A673 (cell line): ENCODE measurements at regions not wholly inside any gene's neighbourhood (a gene's known extent, or its start where the extent isn't known, plus 50 kb on each side); places are given as distances from the start of the nearest gene placed in this dataset.

Source experiments
- EZH2 ChIP-seq: fragments of 200-600 bp; sonication (generic); IDR thresholded peaks from 2 replicates; pipeline ENCODE4 v1.6.1; 2017; ENCODE audit warnings: borderline replicate concordance, low read depth, mild to moderate bottlenecking, mixed read lengths, antibody characterized with exemption, low read length; ENCODE audit not compliant: poor library complexity, severe bottlenecking
- TF ChIP-seq, protein P1 (sequence below): fragments of 300-800, 200-600 bp; sonication (generic); conservative IDR thresholded peaks from 2 replicates; pipeline ENCODE4 v1.5.1; 2017; ENCODE audit warnings: low read depth, mild to moderate bottlenecking, antibody characterized with exemption, low read length, moderate library complexity, mixed read lengths

DNA sequence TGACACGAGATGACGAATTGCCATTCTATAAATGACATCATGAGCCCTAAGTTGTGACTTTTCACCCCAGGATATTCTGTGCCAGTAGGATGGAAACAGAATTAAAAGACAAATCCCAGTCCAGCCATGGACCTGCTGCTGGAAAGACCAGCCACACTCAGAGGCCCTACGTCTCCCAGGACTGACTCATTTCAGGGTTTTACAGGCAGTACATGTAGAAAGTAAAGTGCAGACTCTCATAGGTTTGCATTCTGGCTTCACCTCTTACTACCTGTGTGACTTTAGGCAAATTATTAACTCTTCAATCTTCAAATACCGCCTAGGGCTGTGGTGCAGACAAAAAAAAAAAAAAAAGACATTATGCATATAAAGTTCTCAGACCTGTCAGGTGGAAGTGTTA is 188.8 kb downstream of the NEBL start:
- TF ChIP-seq EZH2: no peak
- TF ChIP-seq, protein P1, sequence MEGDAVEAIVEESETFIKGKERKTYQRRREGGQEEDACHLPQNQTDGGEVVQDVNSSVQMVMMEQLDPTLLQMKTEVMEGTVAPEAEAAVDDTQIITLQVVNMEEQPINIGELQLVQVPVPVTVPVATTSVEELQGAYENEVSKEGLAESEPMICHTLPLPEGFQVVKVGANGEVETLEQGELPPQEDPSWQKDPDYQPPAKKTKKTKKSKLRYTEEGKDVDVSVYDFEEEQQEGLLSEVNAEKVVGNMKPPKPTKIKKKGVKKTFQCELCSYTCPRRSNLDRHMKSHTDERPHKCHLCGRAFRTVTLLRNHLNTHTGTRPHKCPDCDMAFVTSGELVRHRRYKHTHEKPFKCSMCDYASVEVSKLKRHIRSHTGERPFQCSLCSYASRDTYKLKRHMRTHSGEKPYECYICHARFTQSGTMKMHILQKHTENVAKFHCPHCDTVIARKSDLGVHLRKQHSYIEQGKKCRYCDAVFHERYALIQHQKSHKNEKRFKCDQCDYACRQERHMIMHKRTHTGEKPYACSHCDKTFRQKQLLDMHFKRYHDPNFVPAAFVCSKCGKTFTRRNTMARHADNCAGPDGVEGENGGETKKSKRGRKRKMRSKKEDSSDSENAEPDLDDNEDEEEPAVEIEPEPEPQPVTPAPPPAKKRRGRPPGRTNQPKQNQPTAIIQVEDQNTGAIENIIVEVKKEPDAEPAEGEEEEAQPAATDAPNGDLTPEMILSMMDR: no peak
